IMR-90 (cell line): ENCODE measurements at regions not wholly inside any gene's neighbourhood (a gene's known extent, or its start where the extent isn't known, plus 50 kb on each side); places are given as distances from the start of the nearest gene placed in this dataset.
A peak's percentile ranks its signal among the peaks of the same experiment; 100 is the strongest.

Experiments
- ATAC-seq: fragments of 200-7000 bp; cut with Tn5 transposase; 2 replicates; pipeline ENCODE4 v1.9.1; 2020; ENCODE audit warnings: low read depth, mild to moderate bottlenecking, moderate library complexity
- BruUV-seq: library from RNA; stranded (reverse); fragments of 400-500 nt; replicated peaks from 2 replicates; lab custom pipeline; 2021; lab: Mats Ljungman, UMichigan
- CTCF ChIA-PET: fragments of 300-600 bp; formaldehyde crosslinking; extraction: SDS; loops from one replicate; lab custom pipeline; 2021; ENCODE audit warnings: antibody characterized with exemption; lab: Yijun Ruan, JAX
- POLR2A ChIA-PET: fragments of 300-600 bp; sonication (Branson Sonifier 250); formaldehyde crosslinking; loops from one replicate; lab custom pipeline; 2022; ENCODE audit warnings: antibody characterized with exemption; ENCODE audit not compliant: unreplicated experiment; lab: Charles Lee
- DNase-seq: peaks from one replicate; pipeline ENCODE4 v3.0.0; 2013
- H2AFZ ChIP-seq: replicated peaks from 2 replicates; pipeline ENCODE3; 2013; ENCODE audit warnings: low read length, mild to moderate bottlenecking; ENCODE audit not compliant: poor library complexity
- H2AK5ac ChIP-seq: 2 replicates; pipeline ENCODE4 v1.6.1; 2013; ENCODE audit warnings: low read depth, low read length, inconsistent platforms
- H2AK9ac ChIP-seq: replicated peaks from 2 replicates; pipeline ENCODE3; 2013; ENCODE audit warnings: mild to moderate bottlenecking, low read depth, low read length, moderate library complexity; ENCODE audit not compliant: poor library complexity
- H2BK120ac ChIP-seq: 2 replicates; pipeline ENCODE4 v1.6.1; 2013; ENCODE audit warnings: low read depth, low read length, inconsistent platforms
- H2BK15ac ChIP-seq: 3 replicates; pipeline ENCODE4 v1.6.1; 2013; ENCODE audit warnings: low read depth, low read length, inconsistent platforms
- H2BK20ac ChIP-seq: 2 replicates; pipeline ENCODE4 v1.6.1; 2013; ENCODE audit warnings: low read depth, mild to moderate bottlenecking, inconsistent platforms, low read length, moderate library complexity
- H2BK5ac ChIP-seq: 2 replicates; pipeline ENCODE4 v1.6.1; 2013; ENCODE audit warnings: mild to moderate bottlenecking, low read depth, low read length, inconsistent platforms; ENCODE audit not compliant: poor library complexity, severe bottlenecking
- H3K14ac ChIP-seq: replicated peaks from 2 replicates; pipeline ENCODE4 v1.6.1; 2013; ENCODE audit warnings: low read depth, low read length, inconsistent platforms
- H3K18ac ChIP-seq: 2 replicates; pipeline ENCODE4 v1.6.1; 2013; ENCODE audit warnings: low read depth, low read length, control low read depth
- H3K23ac ChIP-seq: 2 replicates; pipeline ENCODE4 v1.6.1; 2013; ENCODE audit warnings: low read depth, low read length, inconsistent platforms
- H3K27ac ChIP-seq: 2 replicates; pipeline ENCODE4 v1.5.1; 2013; ENCODE audit warnings: mild to moderate bottlenecking, control low read depth, low read length; ENCODE audit not compliant: insufficient read depth
- H3K27me3 ChIP-seq: 2 replicates; pipeline ENCODE4 v1.6.1; 2013; ENCODE audit warnings: low read length; ENCODE audit not compliant: control insufficient read depth, insufficient read depth
- H3K36me3 ChIP-seq: 2 replicates; pipeline ENCODE4 v1.6.1; 2013; ENCODE audit warnings: low read length, mixed read lengths; ENCODE audit not compliant: control insufficient read depth, insufficient read depth
- H3K4ac ChIP-seq: 2 replicates; pipeline ENCODE4 v1.6.1; 2013; ENCODE audit warnings: low read depth, low read length, inconsistent platforms
- H3K4me1 ChIP-seq: 2 replicates; pipeline ENCODE4 v1.6.1; 2013; ENCODE audit warnings: low read length, mixed read lengths; ENCODE audit not compliant: control insufficient read depth, insufficient read depth
- H3K4me2 ChIP-seq: 2 replicates; pipeline ENCODE4 v1.6.1; 2013; ENCODE audit warnings: low read depth, mild to moderate bottlenecking, control low read depth, low read length, moderate library complexity
- H3K4me3 ChIP-seq: 2 replicates; pipeline ENCODE4 v1.5.1; 2013; ENCODE audit warnings: low read depth, mild to moderate bottlenecking, control low read depth, low read length, moderate library complexity; ENCODE audit not compliant: insufficient read depth
- H3K56ac ChIP-seq: 2 replicates; pipeline ENCODE4 v1.6.1; 2013; ENCODE audit warnings: low read length, inconsistent platforms; ENCODE audit not compliant: insufficient read depth; ENCODE audit errors: extremely low read depth
- H3K79me1 ChIP-seq, 2 experiments: 2 replicates each; pipeline ENCODE4 v1.6.1; 2013; ENCODE audit warnings: low read length in 2 of 2, inconsistent platforms in 1 of 2, low read depth in 1 of 2
- H3K9ac ChIP-seq: 2 replicates; pipeline ENCODE4 v1.6.1; 2013; ENCODE audit warnings: low read depth, low read length, control low read depth
- H3K9me1 ChIP-seq: 2 replicates; pipeline ENCODE4 v1.6.1; 2013; ENCODE audit warnings: low read length, inconsistent platforms; ENCODE audit not compliant: insufficient read depth
- H3K9me3 ChIP-seq: 2 replicates; pipeline ENCODE4 v1.6.1; 2013; ENCODE audit warnings: low read length; ENCODE audit not compliant: control insufficient read depth, insufficient read depth
- H4K20me1 ChIP-seq: 2 replicates; pipeline ENCODE4 v1.6.1; 2013; ENCODE audit warnings: low read length, inconsistent platforms; ENCODE audit not compliant: insufficient read depth
- H4K5ac ChIP-seq: 2 replicates; pipeline ENCODE4 v1.6.1; 2013; ENCODE audit warnings: mild to moderate bottlenecking, low read depth, low read length, control low read depth
- H4K8ac ChIP-seq, 2 experiments: 2 replicates each; pipeline ENCODE4 v1.6.1; 2013; ENCODE audit warnings: low read depth in 2 of 2, low read length in 2 of 2, control low read depth in 1 of 2, inconsistent platforms in 1 of 2
- H4K91ac ChIP-seq: 2 replicates; pipeline ENCODE4 v1.6.1; 2013; ENCODE audit warnings: low read depth, low read length, inconsistent platforms; ENCODE audit not compliant: insufficient read depth
- BHLHE40 ChIP-seq: fragments of 150-350 bp; IDR thresholded peaks from 2 replicates; pipeline ENCODE4 v1.6.1; 2016; ENCODE audit warnings: mild to moderate bottlenecking, low read depth, low read length
- CEBPB ChIP-seq: IDR thresholded peaks from 2 replicates; pipeline ENCODE4 v1.6.1; 2012; ENCODE audit warnings: low read depth, low read length, improper control_type of control experiment
- CHD1 ChIP-seq: IDR thresholded peaks from 2 replicates; pipeline ENCODE4 v1.6.1; 2012; ENCODE audit warnings: low read depth, low read length, improper control_type of control experiment
- CTCF ChIP-seq: conservative IDR thresholded peaks from 2 replicates; pipeline ENCODE4 v1.5.1; 2012; ENCODE audit warnings: mild to moderate bottlenecking, low read depth, low read length, improper control_type of control experiment
- ELK1 ChIP-seq: fragments of 150-350 bp; IDR thresholded peaks from 2 replicates; pipeline ENCODE4 v1.6.1; 2016; ENCODE audit warnings: low read depth, mild to moderate bottlenecking, low read length, moderate library complexity, borderline replicate concordance
- FOS ChIP-seq: fragments of 150-350 bp; IDR thresholded peaks from 2 replicates; pipeline ENCODE4 v1.6.1; 2016; ENCODE audit warnings: low read depth, low read length
- MAFK ChIP-seq: IDR thresholded peaks from 2 replicates; pipeline ENCODE4 v1.6.1; 2012; ENCODE audit warnings: low read depth, low read length, improper control_type of control experiment
- MAZ ChIP-seq: IDR thresholded peaks from 2 replicates; pipeline ENCODE4 v1.6.1; 2012; ENCODE audit warnings: low read depth, mild to moderate bottlenecking, low read length, improper control_type of control experiment, moderate library complexity, borderline replicate concordance
- NFE2L2 ChIP-seq: fragments of 150-350 bp; IDR thresholded peaks from 2 replicates; pipeline ENCODE4 v1.6.1; 2016; ENCODE audit warnings: low read depth, mild to moderate bottlenecking, low read length
- POLR2A ChIP-seq: IDR thresholded peaks from 2 replicates; pipeline ENCODE4 v1.6.1; 2012; ENCODE audit warnings: mild to moderate bottlenecking, low read depth, low read length
- RAD21 ChIP-seq: IDR thresholded peaks from 2 replicates; pipeline ENCODE4 v1.6.1; 2012; ENCODE audit warnings: low read length, improper control_type of control experiment
- RFX5 ChIP-seq: IDR thresholded peaks from 2 replicates; pipeline ENCODE4 v1.8.0; 2012; ENCODE audit warnings: low read depth, mild to moderate bottlenecking, low read length, moderate library complexity
- SMC3 ChIP-seq: fragments of 150-350 bp; IDR thresholded peaks from 2 replicates; pipeline ENCODE4 v1.6.1; 2016; ENCODE audit warnings: low read depth, mild to moderate bottlenecking, antibody characterized with exemption, low read length, moderate library complexity
- WGBS, 2 experiments: methylation state at CpG; one replicate each; pipeline versions ENCODE4 v1.1.5 to v1.1.7; 2013; ENCODE audit warnings: missing lambda C conversion rate in 2 of 2; ENCODE audit not compliant: insufficient read length in 1 of 2; ENCODE audit errors: extremely low coverage in 2 of 2; 5-methylcytosine and 5-hydroxymethylcytosine counted together
- dilution Hi-C: fragments of 300-500 bp; cut with HindIII; formaldehyde crosslinking; loops from one replicate; pipeline ENCODE4 v1.14.3; 2018; ENCODE audit warnings: low sequenced_read_pairs; ENCODE audit not compliant: unreplicated experiment
- in situ Hi-C: fragments of 300-500 bp; cut with MboI; formaldehyde crosslinking; loops from 3 replicates; pipeline ENCODE4 v1.14.3; 2019; ENCODE audit warnings: low sequenced_read_pairs, inconsistent platforms, mixed read lengths
- intact Hi-C: fragments of 100-400 bp; cut with micrococcal nuclease; formaldehyde crosslinking; loops from 2 replicates; pipeline ENCODE4 v1.10.0; 2022

- peak overlapping the region; percentile 92 for H4K5ac ChIP-seq
- peak overlapping the region; percentile 88 for H2BK20ac ChIP-seq
- peak overlapping the region; percentile 96 for H2BK120ac ChIP-seq
- no peaks in the 10 kb centered on the region; the same call in 1 of the 2 replicates for H3K9me3 ChIP-seq
- H3K9ac ChIP-seq, result peak overlapping the region; percentile 60; the same call in 1 of the 2 replicates
- H4K20me1 ChIP-seq, result no peaks in the 10 kb centered on the region
- H3K79me1 ChIP-seq, result no peaks in the 10 kb centered on the region
- POLR2A ChIA-PET, result interaction anchor here (0.5 to 0.6 kb wide), 3 partner anchors 146 to 699 kb away, joined by 3 to 12 read pairs (median 3); no protein-coding TSS in a partner anchor
- 0 out of 2 replicates have a peak, but pooled peaks cover 6% of the 10 kb centered on the region for H3K9me1 ChIP-seq
- no peak overlapping the region for H3K4me2 ChIP-seq
- BruUV-seq, result no TSS peak
- H3K23ac ChIP-seq, result peak overlapping the region; percentile 6; the same call in 1 of the 2 replicates
- peak overlapping the region; percentile 86 for H2BK5ac ChIP-seq
- ATAC-seq, result peak; percentile 56
- peak overlapping the region; percentile 91 for H3K27ac ChIP-seq
- dilution Hi-C loops (loop anchor here (10.0 kb wide), 2 partner anchors 177 to 657 kb away; no protein-coding TSS in a partner anchor), intact Hi-C loops (loop anchor here (5.0 kb wide), 2 partner anchors 400 to 525 kb away; no protein-coding TSS in a partner anchor), in situ Hi-C loops (loop anchor here (5.0 kb wide), 1 partner anchor 655 kb away; no protein-coding TSS in a partner anchor)
- no CpG with 5 or more reads among the region's 10 CpGs for WGBS, 2 experiments
- peak overlapping the region; percentile 87 for H4K91ac ChIP-seq
- DNase-seq, result peak; percentile 54
- peak overlapping the region; percentile 52 for H3K4ac ChIP-seq
- CTCF ChIA-PET, result interaction anchor here (0.6 to 1.8 kb wide), 14 partner anchors 10 to 673 kb away, joined by 3 to 11 read pairs (median 4); no protein-coding TSS in a partner anchor
- H3K36me3 ChIP-seq, result no peaks in the 10 kb centered on the region
- peak overlapping the region; percentile 77; the same call in 1 of the 2 replicates for H3K56ac ChIP-seq
- peaks cover 8% of the 10 kb centered on the region for H3K4me1 ChIP-seq
- no peak overlapping the region for H2AFZ ChIP-seq
- peak overlapping the region; percentile 96 for H3K18ac ChIP-seq
- H3K4me3 ChIP-seq, result no peak overlapping the region
- H2AK5ac ChIP-seq, result peak overlapping the region; percentile 61; the same call in 1 of the 2 replicates
- H4K8ac ChIP-seq, result peak overlapping the region; percentile 33 to 73
- H3K27me3 ChIP-seq, result no peaks in the 10 kb centered on the region
- H2BK15ac ChIP-seq, result peak overlapping the region; percentile 91
- no peak overlapping the region for H2AK9ac ChIP-seq
- H3K14ac ChIP-seq, result peak overlapping the region; percentile 29; the same call in 1 of the 2 replicates
- TF ChIP-seq POLR2A (no peak), CEBPB (no peak), SMC3 (no peak), CTCF (no peak), RFX5 (no peak), MAZ (no peak), MAFK (no peak), NFE2L2 (no peak), CHD1 (no peak), ELK1 (no peak), FOS (no peak), BHLHE40 (no peak), RAD21 (no peak)
These were observed 127.7 kb downstream of the ALDH8A1 start for GRCh38 chr6:134821928-134822864.
